Mesendoderm (in vitro differentiated cells): ENCODE measurements at regions not wholly inside any gene's neighbourhood (a gene's known extent, or its start where the extent isn't known, plus 50 kb on each side); places are given as distances from the start of the nearest gene placed in this dataset.
A peak's percentile ranks its signal among the peaks of the same experiment; 100 is the strongest.
"Not testable (repeated sequence)": the region's sequence is repeated elsewhere in the genome, so short reads cannot be mapped to it uniquely, and the experiment has no call there.

Experiments used
- DNase-seq: peaks from one replicate; pipeline ENCODE4 v3.0.0; 2013
- H2AK5ac ChIP-seq: 2 replicates; pipeline ENCODE4 v1.6.1; 2013; ENCODE audit warnings: low read length, inconsistent platforms
- H2BK120ac ChIP-seq: 2 replicates; pipeline ENCODE4 v1.6.1; 2013; ENCODE audit warnings: low read depth, mild to moderate bottlenecking, low read length, moderate library complexity, mixed read lengths
- H2BK15ac ChIP-seq: replicated peaks from 2 replicates; pipeline ENCODE4 v1.6.1; 2013; ENCODE audit warnings: low read depth, mild to moderate bottlenecking, moderate library complexity
- H2BK5ac ChIP-seq: 2 replicates; pipeline ENCODE4 v1.6.1; 2013; ENCODE audit warnings: low read length, inconsistent platforms
- H3K18ac ChIP-seq: 2 replicates; pipeline ENCODE4 v1.6.1; 2013; ENCODE audit warnings: mild to moderate bottlenecking, low read length, mixed read lengths
- H3K23ac ChIP-seq: one replicate; pipeline ENCODE4 v1.6.1; 2013; ENCODE audit warnings: low read length
- H3K27ac ChIP-seq: 2 replicates; pipeline ENCODE4 v1.5.1; 2013; ENCODE audit warnings: low read depth, mild to moderate bottlenecking, inconsistent platforms, low read length, moderate library complexity
- H3K27me3 ChIP-seq: 2 replicates; pipeline ENCODE4 v1.6.1; 2013; ENCODE audit warnings: low read length, control low read depth, mild to moderate bottlenecking, inconsistent platforms; ENCODE audit not compliant: insufficient read depth, poor library complexity
- H3K36me3 ChIP-seq: 2 replicates; pipeline ENCODE4 v1.6.1; 2013; ENCODE audit warnings: low read length, inconsistent platforms; ENCODE audit not compliant: control insufficient read depth, insufficient read depth
- H3K4ac ChIP-seq: one replicate; pipeline ENCODE4 v1.6.1; 2013; ENCODE audit warnings: low read depth, mild to moderate bottlenecking, low read length, moderate library complexity
- H3K4me1 ChIP-seq: 2 replicates; pipeline ENCODE4 v1.6.1; 2013; ENCODE audit warnings: low read depth, low read length, inconsistent platforms; ENCODE audit not compliant: control insufficient read depth
- H3K4me2 ChIP-seq: 2 replicates; pipeline ENCODE4 v1.6.1; 2013; ENCODE audit warnings: low read length
- H3K4me3 ChIP-seq: 2 replicates; pipeline ENCODE4 v1.5.1; 2013; ENCODE audit warnings: mild to moderate bottlenecking, low read length
- H3K56ac ChIP-seq: one replicate; pipeline ENCODE4 v1.6.1; 2013; ENCODE audit warnings: low read length
- H3K79me1 ChIP-seq: 2 replicates; pipeline ENCODE4 v1.6.1; 2013; ENCODE audit warnings: low read length, inconsistent platforms
- H3K79me2 ChIP-seq: 2 replicates; pipeline ENCODE4 v1.6.1; 2013; ENCODE audit warnings: mild to moderate bottlenecking, low read length; ENCODE audit not compliant: control insufficient read depth, insufficient read depth
- H3K9ac ChIP-seq: 2 replicates; pipeline ENCODE4 v1.6.1; 2013; ENCODE audit warnings: low read length, inconsistent platforms
- H4K5ac ChIP-seq: one replicate; pipeline ENCODE4 v1.6.1; 2013; ENCODE audit warnings: low read length
- H4K8ac ChIP-seq: one replicate; pipeline ENCODE4 v1.6.1; 2013; ENCODE audit warnings: low read depth, mild to moderate bottlenecking, control low read depth, low read length, moderate library complexity
- WGBS: extraction: QIAGEN DNeasy Blood & Tissue Kit; methylation state at CpG from one replicate; pipeline ENCODE4 v1.1.7; 2013; ENCODE audit warnings: low lambda C conversion rate, missing lambda C conversion rate; ENCODE audit not compliant: insufficient coverage; ENCODE audit errors: extremely low coverage; 5-methylcytosine and 5-hydroxymethylcytosine counted together

GRCh38 chr10:62498271-62498670 lies 124.1 kb downstream of the ZNF365 start:
- Histone ChIP-seq H3K79me2 (no peaks in the 10 kb centered on the region), H2BK5ac (no peak overlapping the region), H3K27me3 (no peaks in the 10 kb centered on the region), H3K56ac (no peak overlapping the region), H3K18ac (peak overlapping the region; percentile 14), H3K79me1 (no peaks in the 10 kb centered on the region), H2BK15ac (no peak overlapping the region), H3K9ac (no peak overlapping the region), H3K4ac (no peak overlapping the region), H3K23ac (no peak overlapping the region), H3K4me1 (no peaks in the 10 kb centered on the region), H3K36me3 (no peaks in the 10 kb centered on the region), H3K4me2 (no peak overlapping the region), H3K4me3 (no peak overlapping the region), H3K27ac (no peak overlapping the region), H2BK120ac (no peak overlapping the region), H4K5ac (no peak overlapping the region), H2AK5ac (no peak overlapping the region), H4K8ac (no peak overlapping the region)
- no CpG with 5 or more reads among the region's 3 CpGs for WGBS
- no peak for DNase-seq

- H2BK15ac ChIP-seq, DNase-seq, H3K4me2 ChIP-seq, H3K36me3 ChIP-seq, H3K4me3 ChIP-seq, H3K4ac ChIP-seq, H2BK5ac ChIP-seq, H3K56ac ChIP-seq, H3K9ac ChIP-seq, H3K18ac ChIP-seq, H4K5ac ChIP-seq, H3K27me3 ChIP-seq, H4K8ac ChIP-seq, H3K27ac ChIP-seq, H2BK120ac ChIP-seq, H3K79me2 ChIP-seq, H3K79me1 ChIP-seq, H2AK5ac ChIP-seq, H3K23ac ChIP-seq, H3K4me1 ChIP-seq: not testable (repeated sequence)
- no CpG with 5 or more reads among the region's 5 CpGs for WGBS
These were observed 125.9 kb downstream of the ZNF365 start for GRCh38 chr10:62500116-62500515.

- Histone ChIP-seq H3K27me3 (no peaks in the 10 kb centered on the region), H2BK120ac (no peak overlapping the region), H3K23ac (no peak overlapping the region), H3K4me3 (no peak overlapping the region), H4K5ac (no peak overlapping the region), H3K27ac (no peak overlapping the region), H2AK5ac (no peak overlapping the region), H2BK15ac (no peak overlapping the region), H3K36me3 (no peaks in the 10 kb centered on the region), H3K56ac (no peak overlapping the region), H3K4me2 (no peak overlapping the region), H3K9ac (no peak overlapping the region), H3K4me1 (peaks cover 2% of the 10 kb centered on the region), H3K79me1 (no peaks in the 10 kb centered on the region), H3K18ac (no peak overlapping the region), H3K4ac (no peak overlapping the region), H2BK5ac (no peak overlapping the region), H3K79me2 (no peaks in the 10 kb centered on the region), H4K8ac (no peak overlapping the region)
- DNase-seq: no peak
- no CpG with 5 or more reads among the region's 1 CpG for whole genome bisulfite sequencing
These were observed 127.4 kb downstream of the ZNF365 start for GRCh38 chr10:62501547-62501946.

GRCh38 chr10:62502995-62503613 lies 128.9 kb downstream of the ZNF365 start:
- DNase-seq: no peak
- Histone ChIP-seq H3K18ac (no peak overlapping the region), H3K23ac (no peak overlapping the region), H3K27me3 (no peaks in the 10 kb centered on the region), H3K9ac (no peak overlapping the region), H2AK5ac (no peak overlapping the region), H3K79me1 (no peaks in the 10 kb centered on the region), H3K4me3 (no peak overlapping the region), H3K4me1 (peaks cover 2% of the 10 kb centered on the region), H3K36me3 (no peaks in the 10 kb centered on the region), H3K27ac (no peak overlapping the region), H2BK5ac (no peak overlapping the region), H3K79me2 (no peaks in the 10 kb centered on the region), H2BK120ac (no peak overlapping the region), H3K56ac (no peak overlapping the region), H2BK15ac (no peak overlapping the region), H4K5ac (no peak overlapping the region), H3K4me2 (no peak overlapping the region), H3K4ac (no peak overlapping the region), H4K8ac (no peak overlapping the region)
- no CpG with 5 or more reads among the region's 4 CpGs for WGBS

- no peak overlapping the region for H2AK5ac ChIP-seq
- H2BK120ac ChIP-seq: no peak overlapping the region
- no peak overlapping the region for H3K4me3 ChIP-seq
These were observed 129.7 kb downstream of the ZNF365 start for GRCh38 chr10:62503872-62504271.

GRCh38 chr10:62506371-62506770 lies 132.2 kb downstream of the ZNF365 start:
- no peak overlapping the region for H3K4ac ChIP-seq
- no peaks in the 10 kb centered on the region for H3K36me3 ChIP-seq
- H2AK5ac ChIP-seq: no peak overlapping the region
- no peak overlapping the region for H3K4me3 ChIP-seq
- no peaks in the 10 kb centered on the region for H3K79me1 ChIP-seq
- H3K27me3 ChIP-seq: no peaks in the 10 kb centered on the region
- no peak overlapping the region for H2BK5ac ChIP-seq
- no peak overlapping the region for H2BK120ac ChIP-seq
- no peak overlapping the region for H3K4me2 ChIP-seq
- H3K4me1 ChIP-seq: peaks cover 2% of the 10 kb centered on the region
- no peak overlapping the region for H2BK15ac ChIP-seq
- no peak overlapping the region for H3K27ac ChIP-seq
- no peak for DNase-seq
- H3K79me2 ChIP-seq: no peaks in the 10 kb centered on the region
- no CpG with 5 or more reads among the region's 3 CpGs for WGBS
- no peak overlapping the region for H4K5ac ChIP-seq
- H3K18ac ChIP-seq: peak overlapping the region; percentile 60
- no peak overlapping the region for H3K9ac ChIP-seq
- no peak overlapping the region for H4K8ac ChIP-seq
- H3K23ac ChIP-seq: no peak overlapping the region
- no peak overlapping the region for H3K56ac ChIP-seq

More at GRCh38 chr10:62503872-62504271, 129.7 kb downstream of the ZNF365 start:
- no peak overlapping the region for H4K5ac ChIP-seq
- H3K9ac ChIP-seq: no peak overlapping the region
- no peak overlapping the region for H3K18ac ChIP-seq
- no peak overlapping the region for H3K27ac ChIP-seq
- H3K79me1 ChIP-seq: no peaks in the 10 kb centered on the region
- H2BK15ac ChIP-seq: no peak overlapping the region
- WGBS: no CpG with 5 or more reads among the region's 2 CpGs
- H3K27me3 ChIP-seq: no peaks in the 10 kb centered on the region
- H3K56ac ChIP-seq: no peak overlapping the region
- H3K4me2 ChIP-seq: no peak overlapping the region
- no peak overlapping the region for H3K23ac ChIP-seq
- H3K36me3 ChIP-seq: no peaks in the 10 kb centered on the region
- peak; percentile 42 for DNase-seq
- H3K79me2 ChIP-seq: no peaks in the 10 kb centered on the region
- H4K8ac ChIP-seq: no peak overlapping the region
- H2BK5ac ChIP-seq: no peak overlapping the region
- H3K4me1 ChIP-seq: peaks cover 2% of the 10 kb centered on the region
- no peak overlapping the region for H3K4ac ChIP-seq
